Glutamatergic neuron (in vitro differentiated cells): ENCODE measurements at regions not wholly inside any gene's neighbourhood (a gene's known extent, or its start where the extent isn't known, plus 50 kb on each side); places are given as distances from the start of the nearest gene placed in this dataset.

ENCODE experiments used
- DNase-seq: peaks from one replicate; pipeline ENCODE4 v3.0.0; 2022
- H3K27ac Mint-ChIP-seq: one replicate; pipeline ENCODE4 v1.8.0; 2020; ENCODE audit warnings: mild to moderate bottlenecking, mixed read lengths, inconsistent platforms; ENCODE audit not compliant: unreplicated experiment
- H3K27me3 Mint-ChIP-seq: one replicate; pipeline ENCODE4 v1.8.0; 2020; ENCODE audit warnings: mild to moderate bottlenecking, moderate library complexity, mixed read lengths, inconsistent platforms; ENCODE audit not compliant: unreplicated experiment
- H3K36me3 Mint-ChIP-seq: one replicate; pipeline ENCODE4 v1.8.0; 2020; ENCODE audit warnings: mild to moderate bottlenecking, mixed read lengths, inconsistent platforms; ENCODE audit not compliant: unreplicated experiment
- H3K4me1 Mint-ChIP-seq: one replicate; pipeline ENCODE4 v1.8.0; 2020; ENCODE audit warnings: mild to moderate bottlenecking, low read depth, mixed read lengths, inconsistent platforms; ENCODE audit not compliant: unreplicated experiment
- H3K4me3 Mint-ChIP-seq: one replicate; pipeline ENCODE4 v1.8.0; 2020; ENCODE audit warnings: mild to moderate bottlenecking, mixed read lengths, inconsistent platforms; ENCODE audit not compliant: unreplicated experiment
- H3K9me3 Mint-ChIP-seq: one replicate; pipeline ENCODE4 v1.8.0; 2020; ENCODE audit warnings: mild to moderate bottlenecking, moderate library complexity, mixed read lengths, inconsistent platforms; ENCODE audit not compliant: unreplicated experiment
- CTCF ChIP-seq: fragments of 200-600 bp; sonication (generic); IDR thresholded peaks from one replicate; pipeline ENCODE4 v1.5.0; 2021; ENCODE audit not compliant: partially characterized antibody, unreplicated experiment

- Mint-ChIP-seq H3K36me3 (no peaks in the 10 kb centered on the region), H3K27ac (no peak overlapping the region), H3K27me3 (no peaks in the 10 kb centered on the region), H3K9me3 (no peaks in the 10 kb centered on the region), H3K4me1 (no peaks in the 10 kb centered on the region), H3K4me3 (no peak overlapping the region)
- DNase-seq = no peak
- no peak for TF ChIP-seq CTCF
These were observed 111.2 kb upstream of the SLC39A10 start for GRCh38 chr2:195545811-195546210.

- Mint-ChIP-seq H3K36me3 (no peaks in the 10 kb centered on the region), H3K9me3 (no peaks in the 10 kb centered on the region), H3K4me3 (no peak overlapping the region), H3K4me1 (no peaks in the 10 kb centered on the region), H3K27me3 (no peaks in the 10 kb centered on the region), H3K27ac (no peak overlapping the region)
- no peak for DNase-seq
- no peak for TF ChIP-seq CTCF
These were observed 112.8 kb upstream of the SLC39A10 start for GRCh38 chr2:195543902-195544894.

GRCh38 chr2:195543063-195543462 lies 114.0 kb upstream of the SLC39A10 start:
- no peak for TF ChIP-seq CTCF
- no peak overlapping the region for H3K27ac Mint-ChIP-seq
- no peaks in the 10 kb centered on the region for H3K4me1 Mint-ChIP-seq
- no peak for DNase-seq
- H3K9me3 Mint-ChIP-seq = no peaks in the 10 kb centered on the region
- H3K27me3 Mint-ChIP-seq = no peaks in the 10 kb centered on the region
- no peaks in the 10 kb centered on the region for H3K36me3 Mint-ChIP-seq
- no peak overlapping the region for H3K4me3 Mint-ChIP-seq

GRCh38 chr2:195542067-195542466 lies 115.0 kb upstream of the SLC39A10 start:
- H3K9me3 Mint-ChIP-seq = no peaks in the 10 kb centered on the region
- H3K4me1 Mint-ChIP-seq = no peaks in the 10 kb centered on the region
- no peak for DNase-seq

More at GRCh38 chr2:195542067-195542466, 115.0 kb upstream of the SLC39A10 start:
- no peaks in the 10 kb centered on the region for H3K27me3 Mint-ChIP-seq
- H3K36me3 Mint-ChIP-seq = no peaks in the 10 kb centered on the region
- no peak overlapping the region for H3K27ac Mint-ChIP-seq
- no peak for TF ChIP-seq CTCF
- H3K4me3 Mint-ChIP-seq = no peak overlapping the region
